Head of caudate nucleus (tissue), 42 donors: ENCODE measurements at regions not wholly inside any gene's neighbourhood (a gene's known extent, or its start where the extent isn't known, plus 50 kb on each side); places are given as distances from the start of the nearest gene placed in this dataset.

Experiments used
- DNase-seq, 42 donors: peaks; one replicate each; pipeline versions ENCODE4 v3.0.0 to v3.0.0-alpha.2; 2020 to 2021; ENCODE audit warnings: mixed read lengths in 7 of 42
- intact Hi-C: fragments of 100-400 bp; cut with DNase I; formaldehyde crosslinking; loops from one replicate; pipeline ENCODE4 v1.15.0; 2022

GRCh38 chr3:87332789-87333188 is 56.4 kb upstream of the POU1F1 start:
- DNase-seq, result no peak
- intact Hi-C loops, result no loop called here

- intact Hi-C loops, result no loop called here
- no peak for DNase-seq
Measured at GRCh38 chr3:87329065-87329464, 52.7 kb upstream of the POU1F1 start.
